ENCODE measurements at regions not wholly inside any gene's neighbourhood (a gene's known extent, or its start where the extent isn't known, plus 50 kb on each side); places are given as distances from the start of the nearest gene placed in this dataset.

GRCh38 chr2:575030-575726, 102.0 kb downstream of the TMEM18 start:
- no peak for DNase-seq (ENCODE audit: low read depth)

GRCh38 chr2:573805-574392, 103.3 kb downstream of the TMEM18 start:
- DNase-seq (ENCODE audit: low read depth) = no peak

DNA sequence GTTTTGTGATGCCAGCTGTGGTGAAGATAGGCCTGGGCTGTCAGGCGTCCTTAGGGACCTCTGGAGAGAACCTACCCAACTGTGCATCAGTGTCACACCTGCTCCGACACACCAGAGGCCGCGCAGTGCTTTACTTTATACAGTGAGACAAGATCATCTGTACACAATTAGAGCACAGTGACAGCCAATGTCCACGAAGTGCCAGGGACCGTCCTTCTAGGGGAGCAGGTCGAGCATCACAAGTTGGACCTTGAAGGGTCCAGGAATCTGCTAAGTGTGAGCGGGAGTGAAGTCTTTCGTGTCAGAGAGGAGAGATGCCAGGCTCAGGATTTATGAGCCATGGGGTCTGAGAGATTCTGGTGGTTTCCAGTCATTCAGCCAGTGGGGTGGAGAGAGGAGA, 104.2 kb downstream of the TMEM18 start:
- DNase-seq (ENCODE audit: low read depth) = no peak

DNA sequence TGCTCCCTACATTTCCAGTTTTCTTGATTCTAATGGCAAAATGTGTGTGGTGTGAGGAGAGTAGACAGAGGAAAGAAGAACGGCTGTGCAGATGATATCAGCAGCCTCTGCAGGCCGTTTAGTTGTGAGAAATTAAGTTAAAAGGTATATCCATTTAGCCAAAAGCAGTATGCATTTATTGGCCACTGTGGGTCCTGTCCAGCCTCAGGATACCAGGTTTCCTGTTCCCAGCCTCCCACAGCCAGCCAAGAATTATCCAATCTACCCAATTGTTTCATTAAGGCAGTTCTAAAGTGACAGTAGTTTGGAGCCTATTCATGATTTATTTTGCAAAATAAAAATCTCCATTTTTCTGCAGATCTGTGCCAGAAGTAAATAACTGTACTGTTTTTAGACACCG, 107.5 kb downstream of the TMEM18 start:
- DNase-seq (ENCODE audit: low read depth) = no peak

- no peak for DNase-seq (ENCODE audit: low read depth)
Observed at GRCh38 chr2:568639-569235, 108.5 kb downstream of the TMEM18 start.

GRCh38 chr2:567865-568638, 109.2 kb downstream of the TMEM18 start:
- no peak for DNase-seq (ENCODE audit: low read depth)

DNA sequence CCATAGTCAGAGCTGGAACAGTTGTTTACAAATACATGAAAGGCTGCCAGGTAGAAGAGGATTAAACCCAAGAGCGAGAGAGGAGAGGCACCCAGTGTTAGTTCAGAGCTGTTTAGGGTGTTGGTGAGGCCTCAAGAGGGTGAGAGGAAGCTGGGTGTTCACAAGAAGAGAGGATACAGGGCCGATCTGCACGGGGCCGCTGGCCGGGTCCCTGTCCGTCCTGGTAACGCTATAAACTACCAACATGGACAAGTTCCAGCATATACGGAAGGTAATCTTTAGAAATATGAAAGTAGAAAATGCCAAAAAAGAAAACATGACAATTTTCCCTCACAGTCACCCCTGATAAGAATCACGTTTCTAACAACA, 109.7 kb downstream of the TMEM18 start:
- no peak for DNase-seq (ENCODE audit: low read depth)

- DNase-seq (ENCODE audit: low read depth) = no peak
Observed at GRCh38 chr2:566379-567313, 110.6 kb downstream of the TMEM18 start.

- DNase-seq (ENCODE audit: low read depth) = no peak
Observed at GRCh38 chr2:564471-565181, 112.6 kb downstream of the TMEM18 start.

GRCh38 chr2:563512-563911, 113.7 kb downstream of the TMEM18 start:
- DNase-seq (ENCODE audit: low read depth) = no peak

GRCh38 chr2:562391-563364, 114.5 kb downstream of the TMEM18 start:
- no peak for DNase-seq (ENCODE audit: low read depth)

DNA sequence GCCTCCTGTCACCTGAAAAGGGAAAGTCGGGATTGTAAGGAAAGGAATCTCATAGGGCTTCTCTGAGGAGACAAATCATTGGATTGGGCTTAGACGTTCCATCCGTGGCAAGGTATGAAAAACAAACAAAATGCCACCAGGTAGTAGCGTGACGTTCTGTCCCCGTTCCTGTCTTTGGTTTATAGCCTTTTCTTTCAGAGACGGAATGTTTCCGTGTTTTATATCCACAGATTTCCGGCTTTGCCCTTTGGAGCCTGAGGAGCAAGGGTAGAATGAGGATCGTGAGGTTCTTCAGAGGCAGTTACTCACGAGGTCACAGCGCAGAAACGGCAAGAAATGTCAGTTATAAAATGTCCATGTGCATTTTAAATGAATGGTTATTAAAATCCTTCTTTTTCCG, 118.3 kb downstream of the TMEM18 start:
- no peak for DNase-seq (ENCODE audit: low read depth)

DNA sequence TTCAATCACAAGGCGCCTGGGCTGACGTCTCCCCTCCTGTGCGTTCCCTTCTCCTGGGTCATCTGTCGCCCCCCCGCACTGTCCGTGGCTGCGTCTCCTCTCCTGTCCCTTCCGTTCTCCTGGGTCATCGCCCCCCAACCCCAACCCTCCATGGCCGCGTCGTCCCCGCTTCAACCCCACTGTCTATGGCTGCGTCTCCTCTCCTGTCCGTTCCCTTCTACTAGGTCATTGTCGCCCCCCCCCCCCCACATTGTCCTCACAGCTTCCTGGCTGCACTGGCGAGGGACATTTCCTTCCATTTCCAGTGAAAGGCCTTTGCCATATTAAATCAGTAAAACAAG, 118.9 kb downstream of the TMEM18 start:
- DNase-seq (ENCODE audit: low read depth) = no peak

DNA sequence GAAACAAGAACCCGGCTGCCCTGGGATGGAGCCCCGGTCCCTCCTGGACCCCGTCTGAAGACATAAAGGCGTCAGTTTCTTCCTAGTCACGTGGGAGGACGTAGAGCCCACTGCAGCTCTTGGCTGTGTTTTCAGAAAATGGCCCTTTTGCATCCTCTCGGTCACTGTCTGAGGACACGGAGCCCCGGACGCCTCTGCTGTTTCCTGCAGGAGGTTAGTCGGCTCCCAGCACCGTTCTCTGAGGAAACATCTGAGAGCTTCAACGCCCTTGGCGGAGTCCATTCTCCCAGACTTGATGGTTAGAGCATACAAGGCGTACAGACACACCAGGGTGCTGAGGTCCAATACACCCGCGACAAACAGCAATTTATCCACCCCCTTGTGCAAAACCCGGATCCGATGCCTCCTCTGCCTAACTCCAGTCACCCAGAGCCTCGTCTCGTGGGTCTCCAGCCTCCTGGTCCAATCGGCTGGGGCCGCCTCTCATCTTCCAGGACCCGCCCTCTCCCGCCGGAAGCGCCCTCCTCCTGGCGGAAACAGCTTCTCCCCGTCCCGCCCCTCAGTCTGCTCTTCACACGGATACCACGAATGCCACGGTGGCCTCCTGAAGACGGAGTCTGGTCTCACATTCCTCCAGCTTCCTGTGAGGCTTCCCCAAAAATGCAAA, 119.4 kb downstream of the TMEM18 start:
- no peak for DNase-seq (ENCODE audit: low read depth)

DNA sequence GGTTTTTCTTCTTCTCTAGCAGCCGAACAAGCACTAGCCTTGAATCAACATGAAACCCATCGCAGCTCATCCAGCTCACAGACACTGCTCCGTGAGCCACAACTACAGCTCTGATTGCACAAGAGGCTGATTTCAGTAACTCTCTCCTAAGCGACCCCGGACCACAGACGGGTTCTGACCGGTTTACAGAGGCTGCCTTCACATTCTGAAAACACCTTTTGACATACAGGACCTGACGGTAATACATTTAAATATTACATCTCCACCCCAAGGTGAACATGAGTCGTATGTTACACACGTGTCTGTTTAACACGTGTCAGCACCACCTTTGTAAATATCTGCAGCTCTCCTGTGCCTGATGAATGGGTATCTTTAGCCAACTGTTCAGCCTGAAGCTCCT, 120.7 kb downstream of the TMEM18 start:
- DNase-seq (ENCODE audit: low read depth) = no peak

GRCh38 chr2:555164-555922, 121.9 kb downstream of the TMEM18 start:
- no peak for DNase-seq (ENCODE audit: low read depth)

DNA sequence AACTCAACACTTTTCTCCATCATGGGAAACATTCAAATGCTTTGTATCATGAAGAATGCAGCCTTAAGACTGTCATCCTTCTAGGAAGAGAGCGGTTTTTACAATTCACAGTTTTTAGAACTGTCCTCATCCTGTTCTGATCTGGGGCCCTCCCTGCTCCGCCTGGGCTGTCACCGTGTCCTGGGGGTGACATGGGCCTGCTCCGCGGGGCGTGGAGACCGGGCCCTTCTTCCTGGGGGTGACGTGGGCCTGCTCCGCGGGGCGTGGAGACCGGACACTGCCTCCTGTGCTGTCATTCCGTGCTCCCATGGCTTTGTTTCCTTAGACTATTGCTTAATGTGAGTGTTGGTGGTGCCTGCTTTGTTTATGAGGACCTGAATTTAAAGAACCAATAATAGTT, 122.8 kb downstream of the TMEM18 start:
- no peak for DNase-seq (ENCODE audit: low read depth)

GRCh38 chr2:552906-553305, 124.3 kb downstream of the TMEM18 start:
- DNase-seq (ENCODE audit: low read depth) = no peak

GRCh38 chr2:551621-552020, 125.6 kb downstream of the TMEM18 start:
- DNase-seq (ENCODE audit: low read depth) = no peak

Measured in stimulated activated CD8-positive, alpha-beta memory T cell treated with anti-CD3 and anti-CD28 coated beads, Interleukin-7, amount 100 ng/mL, for 24 hours (primary cell).